ENCODE measurements at regions not wholly inside any gene's neighbourhood (a gene's known extent, or its start where the extent isn't known, plus 50 kb on each side); places are given as distances from the start of the nearest gene placed in this dataset.

DNA sequence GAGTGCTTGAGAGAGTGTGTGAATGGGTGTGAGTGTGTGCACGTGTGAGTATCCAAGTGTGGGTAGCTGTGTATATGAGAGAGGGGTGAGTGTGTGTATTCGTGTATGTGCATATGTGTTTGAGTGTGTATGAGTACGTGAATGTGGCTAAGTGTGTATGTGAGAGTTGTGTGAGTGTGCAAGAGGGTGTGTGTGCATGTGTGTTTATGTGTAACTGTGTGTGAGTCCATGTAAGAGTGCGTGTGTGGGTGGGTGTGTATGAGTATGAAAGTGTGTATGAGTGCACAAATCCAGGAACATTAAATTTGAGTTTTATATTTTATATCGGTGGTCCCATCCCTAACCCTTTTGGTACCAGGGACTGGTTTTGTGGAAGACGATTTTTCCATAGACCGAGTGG lies 156.4 kb downstream of the TENT4A start:
- ChIA-PET POLR2A (no interaction called here), CTCF (no interaction called here)
- Histone ChIP-seq H3K79me2 (ENCODE audit: control insufficient read depth, insufficient read depth, low read length) (no peaks in the 10 kb centered on the region), H4K20me1 (ENCODE audit: control insufficient read depth, insufficient read depth, low read length, poor library complexity, severe bottlenecking) (no peaks in the 10 kb centered on the region), H3K4me3 (ENCODE audit: control extremely low read depth in 1 of 5, extremely low read depth in 1 of 5, insufficient read depth in 1 of 5, low read depth in 2 of 5, low read length in 4 of 5) (no peak overlapping the region), H3K9me3 (ENCODE audit: control extremely low read depth in 1 of 3, control insufficient read depth in 2 of 3, insufficient read depth in 1 of 3, low read length in 2 of 3) (peaks cover 0 to 6% (median 0%) of the 10 kb centered on the region in 3 donors), H3K4me1 (ENCODE audit: control insufficient read depth in 2 of 2, insufficient read depth in 2 of 2, low read length in 2 of 2) (no peaks in the 10 kb centered on the region), H3K36me3 (replicated peaks in 1 of 2; ENCODE audit: control extremely low read depth in 1 of 2, control insufficient read depth in 1 of 2, extremely low read depth in 1 of 2, insufficient read depth in 2 of 2, low read length in 1 of 2) (no peaks in the 10 kb centered on the region), H3K9ac (ENCODE audit: low read length) (no peak overlapping the region), H2AFZ (ENCODE audit: insufficient read depth, low read depth, low read length, poor library complexity, severe bottlenecking) (no peak overlapping the region), H3K27me3 (replicated peaks in 1 of 4; ENCODE audit: control extremely low read depth in 1 of 4, control insufficient read depth in 3 of 4, insufficient read depth in 4 of 4, low read length in 3 of 4) (no peaks in the 10 kb centered on the region), H3K4me2 (replicated peaks; ENCODE audit: low read depth, low read length, poor library complexity, severe bottlenecking) (no peak overlapping the region), H3K27ac (ENCODE audit: low read length in 2 of 2) (no peak overlapping the region)
- H3K27ac Mint-ChIP-seq = no peak overlapping the region
- DNase-seq (no peak), ATAC-seq (ENCODE audit: low read depth) (no peak)
- no peaks in the 10 kb centered on the region for H3K27me3 Mint-ChIP-seq
- WGBS (ENCODE audit: insufficient coverage) = 94% methylated on average over 4 of the region's 7 CpGs
- TF ChIP-seq EZH2 (IDR thresholded peaks at IDR 0.05; ENCODE audit: borderline replicate concordance, insufficient read depth, low read depth, low read length, poor library complexity, severe bottlenecking) = no peak
- no peak for TF ChIP-seq CTCF (IDR thresholded peaks at IDR 0.05)
- no peak overlapping the region for H3K4me3 Mint-ChIP-seq
- H3K9me3 Mint-ChIP-seq (ENCODE audit: insufficient read depth) = peaks cover 2% of the 10 kb centered on the region
- H3K4me1 Mint-ChIP-seq = no peaks in the 10 kb centered on the region
- intact Hi-C loops (cut with micrococcal nuclease) = no loop called here

DNA sequence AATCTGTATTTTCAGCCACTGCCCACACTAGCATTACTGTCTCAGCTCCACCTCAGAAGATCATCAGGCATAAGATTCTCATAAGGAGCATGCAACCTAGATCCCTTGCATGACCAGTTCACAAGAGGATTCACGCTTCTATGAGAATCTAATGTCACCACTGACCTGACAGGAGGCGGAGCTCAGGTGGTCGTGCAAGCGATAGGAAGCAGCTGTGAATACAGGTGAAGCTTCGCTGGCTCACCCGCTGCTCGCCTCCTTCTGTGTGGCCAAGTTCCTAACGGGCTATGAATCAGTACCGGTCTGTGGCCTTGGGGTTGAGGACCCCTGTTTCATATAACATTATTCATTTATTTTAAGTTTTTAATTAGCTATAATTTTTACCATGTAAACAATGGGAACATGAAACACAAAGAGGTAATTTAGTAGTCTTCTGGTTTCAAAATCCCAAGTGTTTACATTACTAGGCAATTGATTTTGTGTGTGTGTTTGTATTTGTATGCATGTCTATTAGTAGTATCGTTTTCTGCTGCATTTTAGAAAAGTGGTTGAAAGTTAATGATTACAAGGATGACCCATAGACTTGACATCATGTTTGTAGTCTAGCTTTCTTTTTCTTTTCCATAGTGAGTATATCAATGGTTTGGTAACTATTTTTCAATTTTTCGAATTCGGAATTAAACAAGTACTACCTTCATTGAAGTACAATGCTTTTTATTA lies 159.4 kb downstream of the TENT4A start:
- no peak for ATAC-seq (ENCODE audit: low read depth)
- no peak overlapping the region for H3K4me2 ChIP-seq (replicated peaks; ENCODE audit: low read depth, low read length, poor library complexity, severe bottlenecking)
- intact Hi-C loops (cut with micrococcal nuclease) = no loop called here
- Mint-ChIP-seq H3K4me3 (no peak overlapping the region), H3K4me1 (no peaks in the 10 kb centered on the region), H3K9me3 (ENCODE audit: insufficient read depth) (peaks cover 2% of the 10 kb centered on the region), H3K27me3 (no peaks in the 10 kb centered on the region), H3K27ac (no peak overlapping the region)
- H3K9me3 ChIP-seq (ENCODE audit: control extremely low read depth in 1 of 3, control insufficient read depth in 2 of 3, insufficient read depth in 1 of 3, low read length in 2 of 3) = peaks cover 0 to 7% (median 0%) of the 10 kb centered on the region in 3 donors
- no peak for TF ChIP-seq CTCF (IDR thresholded peaks at IDR 0.05)
- no peaks in the 10 kb centered on the region for H3K27me3 ChIP-seq (replicated peaks in 1 of 4; ENCODE audit: control extremely low read depth in 1 of 4, control insufficient read depth in 3 of 4, insufficient read depth in 4 of 4, low read length in 3 of 4)
- ChIA-PET CTCF (no interaction called here), POLR2A (no interaction called here)
- no peak overlapping the region for H3K9ac ChIP-seq (ENCODE audit: low read length)
- no peak overlapping the region for H3K4me3 ChIP-seq (ENCODE audit: control extremely low read depth in 1 of 5, extremely low read depth in 1 of 5, insufficient read depth in 1 of 5, low read depth in 2 of 5, low read length in 4 of 5)
- no peaks in the 10 kb centered on the region for H3K79me2 ChIP-seq (ENCODE audit: control insufficient read depth, insufficient read depth, low read length)
- H3K27ac ChIP-seq (ENCODE audit: low read length in 2 of 2) = no peak overlapping the region
- H3K36me3 ChIP-seq (replicated peaks in 1 of 2; ENCODE audit: control extremely low read depth in 1 of 2, control insufficient read depth in 1 of 2, extremely low read depth in 1 of 2, insufficient read depth in 2 of 2, low read length in 1 of 2) = no peaks in the 10 kb centered on the region
- no peaks in the 10 kb centered on the region for H4K20me1 ChIP-seq (ENCODE audit: control insufficient read depth, insufficient read depth, low read length, poor library complexity, severe bottlenecking)
- no peak for DNase-seq
- no peak overlapping the region for H2AFZ ChIP-seq (ENCODE audit: insufficient read depth, low read depth, low read length, poor library complexity, severe bottlenecking)
- no peaks in the 10 kb centered on the region for H3K4me1 ChIP-seq (ENCODE audit: control insufficient read depth in 2 of 2, insufficient read depth in 2 of 2, low read length in 2 of 2)
- WGBS (ENCODE audit: insufficient coverage) = 79% methylated on average over 4 of the region's 12 CpGs
